Peyer's patch (tissue), 4 donors: ENCODE measurements at regions not wholly inside any gene's neighbourhood (a gene's known extent, or its start where the extent isn't known, plus 50 kb on each side); places are given as distances from the start of the nearest gene placed in this dataset.

Source experiments
- POLR2A ChIP-seq, 2 donors: fragments of 450-650 bp; IDR thresholded peaks; one replicate each; pipeline ENCODE4 v1.5.1; 2017; ENCODE audit warnings: antibody characterized with exemption in 2 of 2, mild to moderate bottlenecking in 2 of 2, moderate library complexity in 2 of 2
- TF ChIP-seq, protein P1 (sequence below), 6 experiments: fragments of 450-650 bp in 4 of 6; fragments of 200-600 bp in 2 of 6; sonication (generic) in 1 of 6; IDR thresholded peaks; one replicate each; pipeline ENCODE4 v1.5.1; 2017 to 2019; ENCODE audit warnings: antibody characterized with exemption in 6 of 6, mild to moderate bottlenecking in 3 of 6, moderate library complexity in 1 of 6

- no peak for TF ChIP-seq POLR2A (IDR thresholded peaks at IDR 0.05)
- TF ChIP-seq, protein P1, sequence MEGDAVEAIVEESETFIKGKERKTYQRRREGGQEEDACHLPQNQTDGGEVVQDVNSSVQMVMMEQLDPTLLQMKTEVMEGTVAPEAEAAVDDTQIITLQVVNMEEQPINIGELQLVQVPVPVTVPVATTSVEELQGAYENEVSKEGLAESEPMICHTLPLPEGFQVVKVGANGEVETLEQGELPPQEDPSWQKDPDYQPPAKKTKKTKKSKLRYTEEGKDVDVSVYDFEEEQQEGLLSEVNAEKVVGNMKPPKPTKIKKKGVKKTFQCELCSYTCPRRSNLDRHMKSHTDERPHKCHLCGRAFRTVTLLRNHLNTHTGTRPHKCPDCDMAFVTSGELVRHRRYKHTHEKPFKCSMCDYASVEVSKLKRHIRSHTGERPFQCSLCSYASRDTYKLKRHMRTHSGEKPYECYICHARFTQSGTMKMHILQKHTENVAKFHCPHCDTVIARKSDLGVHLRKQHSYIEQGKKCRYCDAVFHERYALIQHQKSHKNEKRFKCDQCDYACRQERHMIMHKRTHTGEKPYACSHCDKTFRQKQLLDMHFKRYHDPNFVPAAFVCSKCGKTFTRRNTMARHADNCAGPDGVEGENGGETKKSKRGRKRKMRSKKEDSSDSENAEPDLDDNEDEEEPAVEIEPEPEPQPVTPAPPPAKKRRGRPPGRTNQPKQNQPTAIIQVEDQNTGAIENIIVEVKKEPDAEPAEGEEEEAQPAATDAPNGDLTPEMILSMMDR (IDR thresholded peaks at IDR 0.05): no peak
Measured at GRCh38 chr4:175407926-175408325, 404.1 kb downstream of the GPM6A start.
